ENCODE measurements at regions not wholly inside any gene's neighbourhood (a gene's known extent, or its start where the extent isn't known, plus 50 kb on each side); places are given as distances from the start of the nearest gene placed in this dataset.

DNA sequence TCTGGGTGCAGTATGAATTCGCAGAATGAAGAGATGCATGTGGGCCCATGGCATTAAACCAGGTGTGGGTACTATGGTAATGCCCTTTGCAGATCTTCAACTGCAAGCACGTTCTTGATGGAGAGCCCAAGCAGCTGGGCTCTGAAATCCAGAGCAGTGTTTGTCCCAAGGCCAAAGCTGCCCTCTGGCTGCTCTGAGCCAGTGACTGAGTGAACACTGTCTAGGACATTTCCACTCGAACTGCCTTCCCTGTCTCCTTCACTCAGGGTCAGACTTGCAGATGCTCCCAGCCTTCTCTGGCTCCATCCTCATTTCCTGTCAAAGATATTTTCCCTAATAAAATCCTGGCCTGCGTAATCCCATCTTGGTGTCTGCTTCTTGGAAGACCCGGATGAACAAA, 80.2 kb upstream of the GJB6 start:
- TF ChIP-seq, protein P1, sequence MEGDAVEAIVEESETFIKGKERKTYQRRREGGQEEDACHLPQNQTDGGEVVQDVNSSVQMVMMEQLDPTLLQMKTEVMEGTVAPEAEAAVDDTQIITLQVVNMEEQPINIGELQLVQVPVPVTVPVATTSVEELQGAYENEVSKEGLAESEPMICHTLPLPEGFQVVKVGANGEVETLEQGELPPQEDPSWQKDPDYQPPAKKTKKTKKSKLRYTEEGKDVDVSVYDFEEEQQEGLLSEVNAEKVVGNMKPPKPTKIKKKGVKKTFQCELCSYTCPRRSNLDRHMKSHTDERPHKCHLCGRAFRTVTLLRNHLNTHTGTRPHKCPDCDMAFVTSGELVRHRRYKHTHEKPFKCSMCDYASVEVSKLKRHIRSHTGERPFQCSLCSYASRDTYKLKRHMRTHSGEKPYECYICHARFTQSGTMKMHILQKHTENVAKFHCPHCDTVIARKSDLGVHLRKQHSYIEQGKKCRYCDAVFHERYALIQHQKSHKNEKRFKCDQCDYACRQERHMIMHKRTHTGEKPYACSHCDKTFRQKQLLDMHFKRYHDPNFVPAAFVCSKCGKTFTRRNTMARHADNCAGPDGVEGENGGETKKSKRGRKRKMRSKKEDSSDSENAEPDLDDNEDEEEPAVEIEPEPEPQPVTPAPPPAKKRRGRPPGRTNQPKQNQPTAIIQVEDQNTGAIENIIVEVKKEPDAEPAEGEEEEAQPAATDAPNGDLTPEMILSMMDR (IDR thresholded peaks at IDR 0.05): no peak
- TF ChIP-seq POLR2A (IDR thresholded peaks at IDR 0.05): no peak

All from Peyer's patch (tissue), 4 donors.